ENCODE measurements at regions not wholly inside any gene's neighbourhood (a gene's known extent, or its start where the extent isn't known, plus 50 kb on each side); places are given as distances from the start of the nearest gene placed in this dataset.

GRCh38 chr4:162323919-162324318, 160.1 kb upstream of the FSTL5 start:
- no peak for DNase-seq

DNA sequence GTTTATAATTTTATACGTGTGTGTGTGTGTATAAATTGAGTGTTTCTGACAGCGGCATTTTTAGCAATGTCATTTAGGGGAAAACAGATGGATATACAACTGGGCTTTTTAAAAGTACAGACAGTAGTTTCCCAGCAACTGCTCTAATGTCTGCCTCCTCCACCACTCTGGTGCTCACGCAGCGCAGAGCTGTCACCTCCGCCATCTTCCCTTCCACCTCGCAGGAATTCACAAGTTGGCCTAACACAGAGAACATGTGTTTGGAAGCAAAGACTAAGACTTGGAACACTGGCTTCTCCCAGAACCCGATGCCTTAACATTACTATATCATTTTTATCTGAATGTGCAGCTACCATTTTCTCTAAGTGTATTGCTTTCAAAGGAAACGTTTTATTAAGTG, 158.3 kb upstream of the FSTL5 start:
- no peak for DNase-seq

GRCh38 chr4:162285753-162286152, 122.0 kb upstream of the FSTL5 start:
- DNase-seq: no peak

DNA sequence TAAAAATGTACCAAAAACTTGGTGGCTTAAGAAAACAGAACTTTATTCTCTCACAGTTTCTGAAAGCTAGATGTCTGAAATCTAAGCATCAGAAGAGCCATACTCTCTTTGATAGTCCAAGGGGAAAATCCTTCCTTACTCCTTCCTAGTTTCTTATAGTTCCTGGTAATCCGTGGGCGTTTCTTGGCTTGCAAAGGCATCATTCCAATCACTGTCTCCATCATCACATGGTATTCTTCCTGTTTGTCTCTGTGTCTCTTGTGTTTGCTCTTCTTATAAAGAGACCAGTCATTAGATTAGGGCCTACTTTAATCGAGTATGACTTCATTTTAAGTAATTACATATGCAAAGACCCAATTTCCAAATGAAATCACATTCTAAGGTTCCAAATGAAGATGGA, 118.9 kb upstream of the FSTL5 start:
- DNase-seq: no peak

DNA sequence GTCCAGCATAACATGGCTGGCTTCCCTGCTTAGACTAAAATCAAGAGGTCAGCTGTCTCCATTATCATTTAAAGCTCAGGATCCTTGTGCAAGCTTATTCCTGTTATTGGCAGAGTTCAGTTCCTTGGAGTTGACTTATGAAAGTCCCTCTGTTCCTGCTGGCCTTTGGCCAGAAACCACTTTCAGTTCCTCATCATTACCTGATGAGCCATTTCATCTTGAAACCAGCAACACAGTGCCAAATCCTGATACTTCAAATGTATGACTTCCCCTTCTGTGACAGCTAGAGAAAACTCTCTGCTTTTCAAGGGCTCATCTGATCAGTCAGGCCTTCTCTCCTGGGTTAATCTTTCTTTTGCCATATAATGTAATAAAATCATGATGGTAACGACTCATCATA, 110.6 kb upstream of the FSTL5 start:
- no peak for DNase-seq

- no peak for DNase-seq
Observed at GRCh38 chr4:162272215-162272614, 108.4 kb upstream of the FSTL5 start.

GRCh38 chr4:162268911-162269310, 105.1 kb upstream of the FSTL5 start:
- DNase-seq: no peak

GRCh38 chr4:162265802-162266201, 102.0 kb upstream of the FSTL5 start:
- DNase-seq: no peak

- DNase-seq: no peak
Observed at GRCh38 chr4:162245051-162245450, 81.3 kb upstream of the FSTL5 start.

GRCh38 chr4:162241857-162242256, 78.1 kb upstream of the FSTL5 start:
- DNase-seq: no peak

- no peak for DNase-seq
Observed at GRCh38 chr4:162239992-162240769, 76.4 kb upstream of the FSTL5 start.

GRCh38 chr4:162237676-162238075, 73.9 kb upstream of the FSTL5 start:
- no peak for DNase-seq

DNA sequence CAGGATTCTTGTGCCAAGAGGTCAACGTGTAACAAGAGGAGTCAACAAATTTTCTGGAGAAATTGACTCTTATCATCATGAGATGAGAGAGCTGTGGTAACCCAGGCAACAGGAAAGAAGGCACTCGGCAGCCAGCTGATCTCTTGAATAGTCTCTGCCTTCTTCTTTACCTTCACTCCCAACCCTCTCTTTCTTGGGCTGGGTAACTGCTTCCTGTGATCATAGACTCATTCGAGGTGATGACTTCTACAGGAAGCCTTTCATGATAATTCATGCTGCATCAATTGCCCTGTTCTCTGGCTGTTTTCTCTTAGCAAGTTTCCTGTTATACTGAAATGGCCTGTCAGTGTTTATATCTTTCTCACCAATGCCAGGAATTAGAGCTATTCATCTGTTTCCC, 70.8 kb upstream of the FSTL5 start:
- DNase-seq: no peak

DNA sequence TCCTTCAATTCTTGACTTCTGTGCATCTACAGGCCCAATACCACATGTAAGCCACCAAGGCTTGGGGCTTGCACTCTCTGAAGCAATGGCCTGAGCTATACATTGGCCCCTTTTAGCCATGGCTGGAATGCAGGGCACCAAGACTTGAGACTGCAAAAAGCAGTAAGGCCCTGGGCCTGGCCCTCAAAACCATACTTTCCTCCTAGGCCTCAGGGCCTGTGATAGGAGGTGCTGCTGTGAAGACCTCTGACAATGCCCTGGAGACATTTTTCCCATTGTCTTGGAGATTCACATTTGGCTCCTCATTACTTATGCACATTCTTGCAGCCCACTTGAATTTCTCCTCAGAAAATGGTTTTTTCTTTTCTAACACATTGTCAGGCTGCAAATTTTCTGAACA, 68.5 kb upstream of the FSTL5 start:
- no peak for DNase-seq

DNA sequence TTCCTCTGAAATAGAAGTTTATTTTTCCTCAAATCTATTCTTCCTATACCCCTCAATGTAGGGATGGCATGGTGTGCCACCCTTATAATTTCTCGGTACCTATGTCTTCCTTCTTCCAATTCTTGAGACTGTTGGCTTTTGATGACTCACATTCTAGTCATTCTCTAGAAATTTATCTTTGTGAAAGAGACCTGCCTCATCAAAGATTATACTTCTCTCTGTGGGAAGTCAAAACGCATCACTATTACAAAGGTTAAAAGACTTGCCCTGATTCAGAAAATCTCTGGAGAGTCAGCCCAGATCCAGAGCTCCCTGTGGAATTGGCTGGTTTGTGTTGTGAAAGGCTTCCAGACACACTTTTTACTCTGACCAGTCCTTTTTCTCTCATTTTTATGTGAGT, 65.9 kb upstream of the FSTL5 start:
- DNase-seq: no peak

DNA sequence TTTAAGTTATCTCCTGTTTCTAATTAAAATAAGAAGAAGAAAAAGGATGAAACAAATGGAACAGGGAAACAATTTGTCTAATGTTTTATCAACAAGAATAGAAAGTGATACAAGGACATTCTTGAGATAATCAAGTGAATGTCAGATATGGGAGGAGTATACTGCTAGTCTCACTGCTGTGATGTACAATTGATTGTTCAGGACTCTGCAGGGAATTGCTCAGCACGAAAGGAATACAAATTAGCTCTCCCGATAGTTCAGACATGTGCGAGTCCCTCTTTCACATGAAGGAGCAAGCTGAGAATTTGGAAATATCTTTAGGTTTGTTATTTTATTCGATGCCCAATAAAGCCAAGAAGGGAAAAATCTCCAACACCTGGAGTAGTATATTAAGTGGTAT, 57.3 kb upstream of the FSTL5 start:
- DNase-seq: no peak
